Ishikawa (cell line): ENCODE measurements at regions not wholly inside any gene's neighbourhood (a gene's known extent, or its start where the extent isn't known, plus 50 kb on each side); places are given as distances from the start of the nearest gene placed in this dataset.

Experiments used
- CEBPB ChIP-seq: IDR thresholded peaks from 2 replicates; pipeline ENCODE4 v1.6.1; 2012
- CREB1 ChIP-seq: IDR thresholded peaks from 2 replicates; pipeline ENCODE4 v1.6.1; 2012; ENCODE audit warnings: low read depth
- EGR1 ChIP-seq: IDR thresholded peaks from 2 replicates; pipeline ENCODE4 v1.6.1; 2012
- EP300 ChIP-seq: IDR thresholded peaks from 2 replicates; pipeline ENCODE4 v1.6.1; 2012; ENCODE audit warnings: borderline replicate concordance
- FOXM1 ChIP-seq: IDR thresholded peaks from 2 replicates; pipeline ENCODE4 v1.6.1; 2012; ENCODE audit warnings: low read depth, borderline replicate concordance
- NFIC ChIP-seq: IDR thresholded peaks from 2 replicates; pipeline ENCODE4 v1.6.1; 2012
- RAD21 ChIP-seq: IDR thresholded peaks from 2 replicates; pipeline ENCODE4 v1.6.1; 2012; ENCODE audit warnings: low read depth
- TAF1 ChIP-seq: IDR thresholded peaks from 2 replicates; pipeline ENCODE4 v1.6.1; 2012; ENCODE audit warnings: low read depth, mild to moderate bottlenecking
- TCF12 ChIP-seq: IDR thresholded peaks from 2 replicates; pipeline ENCODE4 v1.6.1; 2012; ENCODE audit warnings: low read depth
- TEAD4 ChIP-seq: IDR thresholded peaks from 2 replicates; pipeline ENCODE4 v1.6.1; 2012
- YY1 ChIP-seq: IDR thresholded peaks from 2 replicates; pipeline ENCODE4 v1.6.1; 2012; ENCODE audit warnings: low read depth
- ZBTB7A ChIP-seq: IDR thresholded peaks from 2 replicates; pipeline ENCODE4 v1.6.1; 2012; ENCODE audit warnings: low read depth
- TF ChIP-seq, protein P1 (sequence below): IDR thresholded peaks from 2 replicates; pipeline ENCODE4 v1.6.1; 2012
- TF ChIP-seq, protein P2 (sequence below): IDR thresholded peaks from 2 replicates; pipeline ENCODE4 v1.6.1; 2012
- TF ChIP-seq, protein P3 (sequence below): IDR thresholded peaks from 2 replicates; pipeline ENCODE4 v1.6.1; 2012; ENCODE audit warnings: low read depth, mild to moderate bottlenecking

DNA sequence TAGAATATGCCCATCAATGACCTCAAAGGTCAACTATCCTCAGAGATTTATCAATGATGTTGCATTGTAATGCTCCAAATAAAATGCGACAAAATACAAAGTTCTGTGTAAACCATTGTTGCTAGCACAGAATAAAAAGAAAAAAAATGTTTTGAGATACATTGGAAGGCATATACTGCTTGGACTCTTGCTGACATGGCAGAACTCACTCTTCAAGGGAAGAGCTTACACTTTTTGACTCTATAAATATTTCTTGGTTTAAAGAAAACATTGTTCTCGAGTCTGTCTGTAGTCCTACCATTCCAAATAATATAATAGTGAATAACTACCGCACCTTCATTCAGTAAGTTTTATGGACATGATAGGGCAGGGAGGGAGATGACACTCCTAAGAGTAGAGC lies 178.7 kb upstream of the RSPO3 start:
- no peak for TF ChIP-seq EP300
- TF ChIP-seq FOXM1: no peak
- TF ChIP-seq NFIC: no peak
- TF ChIP-seq TAF1: no peak
- TF ChIP-seq, protein P1, sequence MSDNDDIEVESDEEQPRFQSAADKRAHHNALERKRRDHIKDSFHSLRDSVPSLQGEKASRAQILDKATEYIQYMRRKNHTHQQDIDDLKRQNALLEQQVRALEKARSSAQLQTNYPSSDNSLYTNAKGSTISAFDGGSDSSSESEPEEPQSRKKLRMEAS: no peak
- TF ChIP-seq, protein P2, sequence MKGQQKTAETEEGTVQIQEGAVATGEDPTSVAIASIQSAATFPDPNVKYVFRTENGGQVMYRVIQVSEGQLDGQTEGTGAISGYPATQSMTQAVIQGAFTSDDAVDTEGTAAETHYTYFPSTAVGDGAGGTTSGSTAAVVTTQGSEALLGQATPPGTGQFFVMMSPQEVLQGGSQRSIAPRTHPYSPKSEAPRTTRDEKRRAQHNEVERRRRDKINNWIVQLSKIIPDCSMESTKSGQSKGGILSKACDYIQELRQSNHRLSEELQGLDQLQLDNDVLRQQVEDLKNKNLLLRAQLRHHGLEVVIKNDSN: no peak
- TF ChIP-seq CREB1: no peak
- TF ChIP-seq ZBTB7A: no peak
- no peak for TF ChIP-seq CEBPB
- no peak for TF ChIP-seq TCF12
- TF ChIP-seq, protein P3, sequence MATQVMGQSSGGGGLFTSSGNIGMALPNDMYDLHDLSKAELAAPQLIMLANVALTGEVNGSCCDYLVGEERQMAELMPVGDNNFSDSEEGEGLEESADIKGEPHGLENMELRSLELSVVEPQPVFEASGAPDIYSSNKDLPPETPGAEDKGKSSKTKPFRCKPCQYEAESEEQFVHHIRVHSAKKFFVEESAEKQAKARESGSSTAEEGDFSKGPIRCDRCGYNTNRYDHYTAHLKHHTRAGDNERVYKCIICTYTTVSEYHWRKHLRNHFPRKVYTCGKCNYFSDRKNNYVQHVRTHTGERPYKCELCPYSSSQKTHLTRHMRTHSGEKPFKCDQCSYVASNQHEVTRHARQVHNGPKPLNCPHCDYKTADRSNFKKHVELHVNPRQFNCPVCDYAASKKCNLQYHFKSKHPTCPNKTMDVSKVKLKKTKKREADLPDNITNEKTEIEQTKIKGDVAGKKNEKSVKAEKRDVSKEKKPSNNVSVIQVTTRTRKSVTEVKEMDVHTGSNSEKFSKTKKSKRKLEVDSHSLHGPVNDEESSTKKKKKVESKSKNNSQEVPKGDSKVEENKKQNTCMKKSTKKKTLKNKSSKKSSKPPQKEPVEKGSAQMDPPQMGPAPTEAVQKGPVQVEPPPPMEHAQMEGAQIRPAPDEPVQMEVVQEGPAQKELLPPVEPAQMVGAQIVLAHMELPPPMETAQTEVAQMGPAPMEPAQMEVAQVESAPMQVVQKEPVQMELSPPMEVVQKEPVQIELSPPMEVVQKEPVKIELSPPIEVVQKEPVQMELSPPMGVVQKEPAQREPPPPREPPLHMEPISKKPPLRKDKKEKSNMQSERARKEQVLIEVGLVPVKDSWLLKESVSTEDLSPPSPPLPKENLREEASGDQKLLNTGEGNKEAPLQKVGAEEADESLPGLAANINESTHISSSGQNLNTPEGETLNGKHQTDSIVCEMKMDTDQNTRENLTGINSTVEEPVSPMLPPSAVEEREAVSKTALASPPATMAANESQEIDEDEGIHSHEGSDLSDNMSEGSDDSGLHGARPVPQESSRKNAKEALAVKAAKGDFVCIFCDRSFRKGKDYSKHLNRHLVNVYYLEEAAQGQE: no peak
- TF ChIP-seq YY1: no peak
- no peak for TF ChIP-seq TEAD4

DNA sequence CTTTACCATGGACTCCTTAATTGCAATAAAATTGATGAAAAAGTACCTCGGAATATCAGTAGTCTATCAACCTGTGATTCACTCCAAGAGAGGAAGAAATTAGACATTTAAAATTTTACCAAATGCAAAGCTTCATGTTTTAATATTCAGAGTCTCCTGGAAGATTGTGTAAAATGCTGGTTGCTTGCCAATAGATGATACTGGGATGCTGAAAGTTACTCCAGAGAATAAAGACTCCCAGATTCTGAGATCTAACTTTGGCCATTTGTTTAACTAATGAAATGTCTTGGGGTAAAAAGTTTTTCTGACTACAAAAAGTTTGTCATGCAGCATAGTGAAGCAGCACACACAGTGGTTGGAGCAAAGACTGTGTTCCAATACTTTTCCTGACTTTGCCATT lies 176.7 kb upstream of the RSPO3 start:
- TF ChIP-seq TCF12: no peak
- no peak for TF ChIP-seq EGR1
- no peak for TF ChIP-seq RAD21
- TF ChIP-seq, protein P3: no peak
- TF ChIP-seq, protein P1: no peak

DNA sequence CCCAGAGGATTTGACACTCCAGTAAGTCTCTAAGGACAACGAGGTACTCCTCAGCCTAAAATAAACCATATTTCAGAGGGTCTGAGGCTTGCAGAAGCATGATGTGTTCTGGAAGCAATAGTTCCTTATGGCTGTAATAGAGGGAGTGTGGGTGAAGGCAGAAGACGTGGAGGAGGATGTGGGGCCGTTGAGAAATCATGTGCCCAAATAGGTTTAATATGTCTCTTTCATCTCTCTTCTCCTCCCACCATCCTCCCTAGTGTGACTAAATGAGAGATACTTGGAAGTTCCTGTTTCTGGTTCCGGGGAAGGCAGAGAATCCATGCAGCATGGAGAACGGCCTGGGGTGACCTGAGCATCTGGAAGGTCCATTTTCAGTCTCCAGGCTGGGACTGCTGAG lies 174.0 kb upstream of the RSPO3 start:
- no peak for TF ChIP-seq TAF1
- no peak for TF ChIP-seq EP300
- TF ChIP-seq CREB1: no peak
- TF ChIP-seq, protein P3: no peak
- TF ChIP-seq ZBTB7A: no peak
- no peak for TF ChIP-seq TEAD4
- no peak for TF ChIP-seq YY1
- no peak for TF ChIP-seq NFIC
- no peak for TF ChIP-seq EGR1

DNA sequence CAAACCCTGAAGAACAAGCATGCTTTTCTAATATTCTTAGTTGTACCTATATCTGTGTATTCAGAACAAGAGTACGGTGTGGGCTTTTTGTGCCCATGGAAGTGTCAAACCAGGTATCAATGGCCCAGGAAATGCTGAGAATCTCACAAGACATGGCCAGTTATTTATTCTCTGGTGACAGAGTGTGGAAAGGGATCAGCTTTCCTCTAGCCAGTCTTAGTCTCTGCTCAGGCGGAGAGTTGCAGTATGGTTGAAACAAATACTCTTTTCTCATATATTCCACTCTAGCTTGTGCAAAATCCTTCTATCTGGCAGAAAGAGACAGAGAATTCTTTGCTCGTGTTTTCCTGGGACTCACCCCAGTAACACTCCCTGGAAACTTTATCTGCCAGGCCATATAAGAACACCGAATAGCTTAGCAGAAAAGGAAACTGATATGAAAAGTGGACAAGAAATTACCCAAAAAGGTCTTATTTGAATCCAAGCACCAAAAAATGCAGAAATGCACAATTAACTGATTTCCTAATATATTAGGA lies 173.3 kb upstream of the RSPO3 start:
- TF ChIP-seq, protein P3: no peak
- TF ChIP-seq FOXM1 (no peak), CEBPB (no peak), TCF12 (no peak), YY1 (no peak), RAD21 (no peak), EP300 (no peak), TEAD4 (no peak), EGR1 (no peak)
- TF ChIP-seq, protein P1: no peak
- TF ChIP-seq, protein P2: no peak
